H1 (cell line): ENCODE measurements at regions not wholly inside any gene's neighbourhood (a gene's known extent, or its start where the extent isn't known, plus 50 kb on each side); places are given as distances from the start of the nearest gene placed in this dataset.

Experiments used
- CHD2 ChIP-seq: IDR thresholded peaks from 2 replicates; pipeline ENCODE4 v1.6.1; 2012; ENCODE audit warnings: low read length, improper control_type of control experiment
- CHD7 ChIP-seq: fragments of 300-600 bp; sonication (generic); IDR thresholded peaks from 2 replicates; pipeline ENCODE4 v1.7.1; 2012; ENCODE audit warnings: low read length, moderate library complexity, mild to moderate bottlenecking, inconsistent platforms; ENCODE audit not compliant: insufficient replicate concordance

GRCh38 chr4:89492581-89493071 lies 185.0 kb upstream of the GPRIN3 start (continued):
- TF ChIP-seq CHD7: no peak
- no peak for TF ChIP-seq CHD2
